Ovary (tissue), 7 donors: ENCODE measurements at regions not wholly inside any gene's neighbourhood (a gene's known extent, or its start where the extent isn't known, plus 50 kb on each side); places are given as distances from the start of the nearest gene placed in this dataset.

Source experiments
- DNase-seq, 5 donors: peaks; one replicate each; pipeline ENCODE4 v3.0.0-alpha.2; 2019 to 2020
- H3K27ac ChIP-seq, 2 donors: fragments of 200-600 bp; one replicate each; pipeline versions ENCODE4 v1.5.1 to v1.8.0; 2019 to 2022
- H3K27me3 ChIP-seq: fragments of 200-600 bp; one replicate; pipeline ENCODE4 v1.8.0; 2022
- H3K36me3 ChIP-seq: fragments of 200-600 bp; sonication (generic); one replicate; pipeline ENCODE4 v1.5.1; 2019
- H3K4me1 ChIP-seq: one replicate; pipeline ENCODE4 v1.8.1; 2013; ENCODE audit warnings: mild to moderate bottlenecking, moderate library complexity; ENCODE audit not compliant: insufficient read depth
- H3K4me3 ChIP-seq: fragments of 200-600 bp; sonication (generic); one replicate; pipeline ENCODE4 v1.5.1; 2017
- H3K9me3 ChIP-seq, 2 donors: fragments of 200-600 bp in 1 of 2; sonication (generic) in 1 of 2; one replicate each; pipeline versions ENCODE4 v1.5.1 to v1.8.1; 2013 to 2019; ENCODE audit warnings: mild to moderate bottlenecking in 1 of 2, moderate library complexity in 1 of 2
- CTCF ChIP-seq, 3 donors: fragments of 450-650 bp in 2 of 3; fragments of 200-600 bp in 1 of 3; IDR thresholded peaks; one replicate each; pipeline versions ENCODE4 v1.5.1 to v1.8.0; 2016 to 2022; ENCODE audit warnings: antibody characterized with exemption in 3 of 3, mild to moderate bottlenecking in 1 of 3
- EP300 ChIP-seq: sonication (generic); formaldehyde crosslinking; IDR thresholded peaks from one replicate; pipeline ENCODE4 v1.6.1; 2017; ENCODE audit warnings: antibody characterized with exemption
- POLR2A ChIP-seq: fragments of 450-650 bp; IDR thresholded peaks from one replicate; pipeline ENCODE4 v1.6.1; 2017; ENCODE audit warnings: antibody characterized with exemption, mild to moderate bottlenecking, moderate library complexity
- WGBS, 3 donors: extraction: QIAGEN DNeasy Blood & Tissue Kit in 1 of 3; methylation state at CpG; one replicate each; pipeline versions ENCODE4 v1.1.5 to v1.1.7; 2013 to 2017; 5-methylcytosine and 5-hydroxymethylcytosine counted together
- intact Hi-C, 4 donors: fragments of 100-400 bp; cut with DNase I; formaldehyde crosslinking; loops; one replicate each; pipeline versions ENCODE4 v1.11.0 to v1.15.1; 2022 to 2023
- donor health status: DM: no; HTN: no; CAD: no; lungs with moderate emphysema.
- donor health status: DM: no; HTN: no; CAD: no.
- donor health status: Bipolar disorder and iron deficiency.
- donor health status: DM: no; HTN: no; CAD: no.
- donor health status: DM: yes; HTN: yes; CAD: no.

GRCh38 chr12:90621927-90622326 lies 333.0 kb downstream of the CCER1 start:
- Histone ChIP-seq H3K4me1 (no peaks in the 10 kb centered on the region), H3K27me3 (no peaks in the 10 kb centered on the region), H3K9me3 (no peaks in the 10 kb centered on the region), H3K4me3 (no peak overlapping the region), H3K36me3 (no peaks in the 10 kb centered on the region), H3K27ac (no peak overlapping the region)
- intact Hi-C loops, result no loop called here
- TF ChIP-seq EP300 (no peak), POLR2A (no peak), CTCF (IDR thresholded peaks at IDR 0.05) (no peak)
- WGBS, 3 donors, result 49 to 68% (median 65%) methylated on average over 2 of the region's 2 CpGs
- DNase-seq, result no peak

GRCh38 chr12:90619943-90620342 lies 335.0 kb downstream of the CCER1 start:
- Histone ChIP-seq H3K27me3 (no peaks in the 10 kb centered on the region), H3K4me1 (no peaks in the 10 kb centered on the region), H3K27ac (no peak overlapping the region), H3K36me3 (no peaks in the 10 kb centered on the region), H3K9me3 (no peaks in the 10 kb centered on the region), H3K4me3 (no peak overlapping the region)
- no peak for DNase-seq
- 86 to 96% (median 86%) methylated on average over 2 of the region's 2 CpGs for WGBS, 3 donors
- intact Hi-C loops, result no loop called here
- TF ChIP-seq POLR2A, result no peak
- no peak for TF ChIP-seq EP300
- no peak for TF ChIP-seq CTCF (IDR thresholded peaks at IDR 0.05)

- intact Hi-C loops, result no loop called here
- no peak overlapping the region for H3K27ac ChIP-seq
- no peak overlapping the region for H3K4me3 ChIP-seq
- H3K9me3 ChIP-seq, result no peaks in the 10 kb centered on the region
- DNase-seq, result no peak
- no peak for TF ChIP-seq POLR2A
- no peak for TF ChIP-seq EP300
- TF ChIP-seq CTCF (IDR thresholded peaks at IDR 0.05), result no peak
- H3K4me1 ChIP-seq, result no peaks in the 10 kb centered on the region
- H3K27me3 ChIP-seq, result no peaks in the 10 kb centered on the region
- H3K36me3 ChIP-seq, result no peaks in the 10 kb centered on the region
Observed at GRCh38 chr12:90618586-90618985, 336.4 kb downstream of the CCER1 start.

- intact Hi-C loops, result no loop called here
- H3K4me3 ChIP-seq, result no peak overlapping the region
- H3K27ac ChIP-seq, result no peak overlapping the region
- no peaks in the 10 kb centered on the region for H3K27me3 ChIP-seq
- no peaks in the 10 kb centered on the region for H3K4me1 ChIP-seq
- TF ChIP-seq POLR2A (no peak), EP300 (no peak), CTCF (IDR thresholded peaks at IDR 0.05) (no peak)
- no peaks in the 10 kb centered on the region for H3K9me3 ChIP-seq
- no peaks in the 10 kb centered on the region for H3K36me3 ChIP-seq
- no peak for DNase-seq
Observed at GRCh38 chr12:90611891-90612290, 343.1 kb downstream of the CCER1 start.

- no peaks in the 10 kb centered on the region for H3K36me3 ChIP-seq
- no peak overlapping the region for H3K4me3 ChIP-seq
- no peaks in the 10 kb centered on the region for H3K4me1 ChIP-seq
- no peak for DNase-seq
- H3K27me3 ChIP-seq, result no peaks in the 10 kb centered on the region
- TF ChIP-seq POLR2A (no peak), EP300 (no peak), CTCF (IDR thresholded peaks at IDR 0.05) (no peak)
- H3K9me3 ChIP-seq, result no peaks in the 10 kb centered on the region
- H3K27ac ChIP-seq, result no peak overlapping the region
- 62 to 78% (median 62%) methylated on average over 3 of the region's 3 CpGs for WGBS, 3 donors
- intact Hi-C loops, result no loop called here
Observed at GRCh38 chr12:90611048-90611447, 343.9 kb downstream of the CCER1 start.
